Thymus (tissue), 11 donors: ENCODE measurements at regions not wholly inside any gene's neighbourhood (a gene's known extent, or its start where the extent isn't known, plus 50 kb on each side); places are given as distances from the start of the nearest gene placed in this dataset.

ENCODE experiments used
- DNase-seq, 9 donors: peaks; one replicate each; pipeline ENCODE4 v3.0.0-alpha.2; 2013; ENCODE audit warnings: low spot score in 9 of 9, low read depth in 6 of 9, missing footprints in 1 of 9
- H3K27ac ChIP-seq, 2 donors: one replicate each; pipeline ENCODE4 v1.5.1; 2013; ENCODE audit warnings: control low read depth in 1 of 2, low read depth in 1 of 2, low read length in 1 of 2, mild to moderate bottlenecking in 1 of 2, moderate library complexity in 1 of 2
- H3K27me3 ChIP-seq, 2 donors: one replicate each; pipeline ENCODE4 v1.5.1; 2013; ENCODE audit warnings: low read length in 1 of 2; ENCODE audit not compliant: control insufficient read depth in 2 of 2, insufficient read depth in 1 of 2
- H3K36me3 ChIP-seq, 2 donors: one replicate each; pipeline ENCODE4 v1.5.1; 2013; ENCODE audit warnings: low read length in 1 of 2, mild to moderate bottlenecking in 1 of 2, moderate library complexity in 1 of 2; ENCODE audit not compliant: control insufficient read depth in 2 of 2, insufficient read depth in 2 of 2
- H3K4me1 ChIP-seq, 2 donors: one replicate each; pipeline ENCODE4 v1.5.1; 2013; ENCODE audit warnings: low read length in 2 of 2; ENCODE audit not compliant: control insufficient read depth in 2 of 2, insufficient read depth in 2 of 2
- H3K4me3 ChIP-seq, 2 donors: one replicate each; pipeline ENCODE4 v1.5.1; 2013; ENCODE audit warnings: low read length in 2 of 2, control low read depth in 1 of 2, mild to moderate bottlenecking in 1 of 2
- H3K9me3 ChIP-seq, 2 donors: one replicate each; pipeline ENCODE4 v1.5.1; 2013; ENCODE audit warnings: low read length in 1 of 2, mild to moderate bottlenecking in 1 of 2; ENCODE audit not compliant: control insufficient read depth in 2 of 2, insufficient read depth in 1 of 2
- WGBS: extraction: QIAGEN DNeasy Blood & Tissue Kit; methylation state at CpG from one replicate; pipeline ENCODE4 v1.1.7; 2013; 5-methylcytosine and 5-hydroxymethylcytosine counted together
- donor health status: healthy.

DNA sequence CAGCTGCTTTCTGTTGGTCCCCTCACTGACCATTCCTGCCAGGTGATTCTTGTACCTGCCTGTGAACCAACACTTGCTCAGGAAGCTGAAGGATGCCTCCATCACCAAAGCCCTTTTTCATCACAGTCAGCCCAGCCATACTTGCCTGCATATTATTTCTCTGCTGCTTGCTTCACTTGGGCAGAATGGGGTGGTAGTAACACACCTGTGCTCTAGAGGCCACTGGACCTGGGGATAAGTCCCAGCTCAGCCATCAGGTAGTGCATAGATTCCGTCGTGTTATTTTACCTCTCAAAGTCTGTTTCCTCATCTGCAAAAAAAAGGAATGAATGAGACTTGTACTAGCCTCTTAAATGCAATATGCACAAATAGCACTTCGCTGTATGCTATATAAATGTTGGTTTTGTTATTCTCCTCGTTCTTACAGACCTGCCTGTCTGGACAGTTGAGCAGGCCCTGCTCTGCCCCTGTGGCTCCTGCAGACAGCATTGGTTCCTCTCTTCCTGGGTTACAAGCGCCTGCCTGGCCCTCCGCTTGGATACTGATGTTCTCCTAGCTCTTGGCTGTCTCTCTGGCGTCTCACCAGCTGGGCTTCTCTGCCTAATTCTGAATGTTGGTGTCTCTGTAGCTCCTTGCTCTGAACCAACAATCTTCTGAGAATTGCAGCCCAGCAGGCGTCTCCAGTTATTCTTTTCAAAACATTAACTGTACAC, 151.8 kb downstream of the UNC5CL start:
- Histone ChIP-seq H3K27ac (no peak overlapping the region), H3K4me1 (no peaks in the 10 kb centered on the region), H3K4me3 (no peak overlapping the region), H3K36me3 (no peaks in the 10 kb centered on the region), H3K27me3 (no peaks in the 10 kb centered on the region), H3K9me3 (no peaks in the 10 kb centered on the region)
- 95% methylated on average over 8 of the region's 8 CpGs for WGBS
- DNase-seq, result no peak

DNA sequence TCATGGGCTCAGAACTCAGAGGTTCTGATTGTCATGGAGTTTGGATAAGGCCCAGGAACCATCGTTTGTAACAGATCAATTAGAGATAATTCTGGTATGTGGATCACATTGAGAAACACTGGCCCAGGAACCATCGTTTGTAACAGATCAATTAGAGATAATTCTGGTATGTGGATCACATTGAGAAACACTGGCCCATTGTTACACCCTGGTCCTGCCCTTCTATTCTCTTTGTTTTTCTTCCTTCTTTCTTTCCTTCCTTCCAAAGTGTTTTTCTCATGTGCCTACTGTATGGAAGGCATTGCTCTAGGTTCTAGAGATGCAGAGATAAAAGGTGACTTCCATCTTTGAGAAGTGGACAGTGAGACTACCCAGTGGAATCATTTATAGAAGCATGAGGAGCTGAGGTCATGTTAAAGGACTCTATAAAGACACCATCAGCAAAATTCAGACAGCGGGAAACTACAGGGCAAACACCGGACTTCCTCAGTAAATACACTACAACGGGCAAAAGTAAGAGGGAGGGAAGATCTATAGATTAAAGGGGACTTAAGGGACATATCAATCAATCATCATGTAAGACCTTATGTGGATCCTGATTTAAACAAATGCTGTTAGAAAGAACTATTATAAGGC, 153.8 kb downstream of the UNC5CL start:
- H3K27ac ChIP-seq, result no peak overlapping the region
- 80% methylated on average over 5 of the region's 5 CpGs for WGBS
- no peaks in the 10 kb centered on the region for H3K27me3 ChIP-seq
- no peak for DNase-seq
- no peak overlapping the region for H3K4me3 ChIP-seq
- no peaks in the 10 kb centered on the region for H3K4me1 ChIP-seq
- no peaks in the 10 kb centered on the region for H3K36me3 ChIP-seq
- no peaks in the 10 kb centered on the region for H3K9me3 ChIP-seq

DNA sequence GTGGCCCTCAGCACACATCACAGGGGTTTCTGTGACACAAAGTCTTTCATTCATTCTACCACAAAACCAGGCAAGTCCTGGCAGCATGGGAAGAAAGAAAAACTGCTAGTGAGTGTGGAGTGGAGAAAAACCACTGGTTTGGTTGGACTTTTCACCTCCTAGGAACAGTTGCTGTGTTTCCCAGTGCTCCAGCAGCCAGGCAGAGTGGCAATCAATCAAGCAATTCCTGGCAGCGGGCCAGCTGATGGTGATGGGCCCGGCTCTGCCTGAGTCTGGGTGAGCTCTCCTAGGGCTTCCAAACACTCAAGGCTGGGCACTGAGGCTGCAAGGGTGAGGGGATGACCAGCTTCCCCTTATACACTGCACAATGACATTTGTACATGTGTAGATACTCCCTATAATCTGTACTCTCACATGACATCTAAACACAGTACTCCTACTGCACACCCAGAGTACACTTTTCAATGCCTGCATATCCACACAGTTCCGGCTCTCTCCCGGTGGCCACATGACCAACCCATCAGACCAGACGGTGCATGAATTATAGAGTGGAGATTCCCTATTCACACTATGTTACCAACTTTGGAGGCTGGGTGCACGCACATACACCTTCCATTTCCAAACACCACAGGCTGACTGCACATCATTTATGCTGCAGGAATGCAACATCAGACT, 156.6 kb downstream of the UNC5CL start:
- H3K27me3 ChIP-seq, result no peaks in the 10 kb centered on the region
- H3K27ac ChIP-seq, result no peak overlapping the region
- WGBS, result 92% methylated on average over 6 of the region's 6 CpGs
- H3K9me3 ChIP-seq, result no peaks in the 10 kb centered on the region
- H3K4me1 ChIP-seq, result no peaks in the 10 kb centered on the region
- no peaks in the 10 kb centered on the region for H3K36me3 ChIP-seq
- H3K4me3 ChIP-seq, result no peak overlapping the region
- no peak for DNase-seq

DNA sequence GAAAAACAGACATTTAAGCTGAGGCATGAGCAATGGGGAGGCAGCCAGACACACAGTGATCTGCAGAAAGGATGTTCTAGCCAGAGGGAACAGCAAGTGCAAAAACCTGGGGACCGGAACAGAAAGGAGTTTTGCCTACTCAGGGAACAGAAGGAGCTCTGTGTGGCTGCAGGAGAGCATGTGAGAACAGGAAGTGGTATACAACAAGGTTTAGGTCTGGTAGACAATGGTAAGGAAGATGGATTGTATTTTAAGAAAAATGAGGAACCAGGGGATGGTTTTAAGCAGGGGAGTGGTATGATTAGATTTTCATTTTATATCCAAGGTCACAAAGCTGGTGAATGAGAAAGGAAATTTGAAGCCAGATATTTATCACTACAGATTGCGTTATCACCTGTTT, 157.5 kb downstream of the UNC5CL start:
- DNase-seq, result no peak
- 42% methylated on average over 2 of the region's 2 CpGs for WGBS
- Histone ChIP-seq H3K36me3 (no peaks in the 10 kb centered on the region), H3K27me3 (no peaks in the 10 kb centered on the region), H3K9me3 (no peaks in the 10 kb centered on the region), H3K4me3 (no peak overlapping the region), H3K27ac (no peak overlapping the region), H3K4me1 (no peaks in the 10 kb centered on the region)

DNA sequence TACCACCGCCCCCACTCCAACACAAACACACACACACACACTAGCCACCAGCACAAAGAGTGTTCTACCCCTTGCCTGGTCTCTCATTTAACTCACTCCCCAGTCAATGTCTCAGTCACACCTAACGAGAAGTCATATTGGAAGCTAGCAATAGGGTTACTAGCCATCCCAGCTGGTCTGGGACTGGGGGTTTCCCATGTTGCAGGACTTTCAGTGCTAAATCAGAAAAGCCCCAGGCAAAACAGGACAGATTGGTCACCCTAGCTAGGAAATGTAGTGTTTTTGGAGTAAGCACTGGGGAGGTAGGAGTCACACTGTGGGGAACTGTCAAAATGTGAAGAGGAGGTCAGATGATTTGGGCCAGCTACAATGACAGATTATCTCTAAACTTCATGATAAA, 158.1 kb downstream of the UNC5CL start:
- whole genome bisulfite sequencing, result 93% methylated on average over 2 of the region's 2 CpGs
- H3K27ac ChIP-seq, result no peak overlapping the region
- DNase-seq, result no peak

DNA sequence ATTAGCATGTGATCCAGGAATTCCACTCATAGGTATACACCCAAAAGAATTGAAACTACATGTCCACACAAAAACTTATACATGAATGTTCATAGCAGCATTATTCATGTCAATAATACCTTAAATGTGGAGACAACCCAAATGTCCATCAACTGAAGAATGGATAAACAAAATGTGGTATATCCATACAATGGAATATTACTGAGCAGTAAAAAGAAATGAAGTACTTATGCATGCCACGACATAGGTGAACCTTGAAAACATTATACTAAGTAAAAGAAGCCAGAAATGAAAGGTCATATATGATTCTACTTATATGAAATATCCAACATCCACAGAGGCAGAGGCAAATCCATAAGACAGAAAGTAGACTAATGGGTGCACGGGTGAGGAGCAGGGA, 159.9 kb downstream of the UNC5CL start:
- H3K4me1 ChIP-seq, result no peaks in the 10 kb centered on the region
- no peaks in the 10 kb centered on the region for H3K36me3 ChIP-seq
- no peak for DNase-seq
- H3K27me3 ChIP-seq, result no peaks in the 10 kb centered on the region
- H3K27ac ChIP-seq, result no peak overlapping the region
- H3K4me3 ChIP-seq, result no peak overlapping the region
- H3K9me3 ChIP-seq, result no peaks in the 10 kb centered on the region
- 96% methylated on average over 2 of the region's 2 CpGs for WGBS

More for the DNA sequence above, 158.1 kb downstream of the UNC5CL start:
- Histone ChIP-seq H3K9me3 (no peaks in the 10 kb centered on the region), H3K36me3 (no peaks in the 10 kb centered on the region), H3K27me3 (no peaks in the 10 kb centered on the region), H3K4me3 (no peak overlapping the region), H3K4me1 (no peaks in the 10 kb centered on the region)

DNA sequence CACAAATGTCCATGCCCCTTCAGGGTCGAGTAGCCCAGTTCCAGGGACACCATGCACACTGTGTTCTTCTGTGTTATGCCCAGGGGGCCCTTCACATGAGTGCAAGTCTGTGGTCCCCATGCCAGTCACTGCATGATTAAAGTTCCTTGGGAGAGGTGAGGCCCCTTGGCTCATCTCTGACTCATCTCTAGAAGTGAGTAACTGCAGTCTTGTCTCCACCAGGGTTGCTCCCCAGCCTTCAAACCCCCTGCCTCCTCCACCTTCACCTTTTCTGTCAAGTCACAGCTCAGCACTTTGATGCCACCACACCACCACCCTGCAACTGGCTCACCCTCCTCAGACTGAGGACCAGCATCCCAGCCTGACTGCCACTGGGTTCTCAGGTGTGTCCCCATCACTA, 161.7 kb downstream of the UNC5CL start:
- H3K27ac ChIP-seq, result no peak overlapping the region

DNA sequence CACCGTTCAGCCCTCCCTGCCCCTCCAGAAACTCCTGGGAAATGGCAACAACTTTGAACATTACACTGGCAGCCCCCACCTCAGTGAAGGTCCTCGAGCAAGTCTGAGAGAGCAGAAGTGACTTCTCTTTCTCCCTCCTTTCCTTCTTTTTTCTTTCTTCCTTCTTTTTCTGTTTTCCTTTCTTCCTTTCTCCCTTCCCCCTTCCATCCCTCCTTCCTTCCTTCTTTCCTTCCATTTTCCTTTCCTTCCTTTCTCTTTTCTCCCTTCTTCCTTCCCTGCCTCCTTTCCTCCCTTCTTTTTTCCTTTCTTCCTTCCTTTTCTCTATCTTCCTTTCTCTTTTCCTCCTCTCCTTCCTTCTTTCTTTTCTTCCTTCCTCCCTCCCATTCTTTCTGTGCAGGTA, 162.7 kb downstream of the UNC5CL start:
- DNase-seq, result no peak
- Histone ChIP-seq H3K4me1 (no peaks in the 10 kb centered on the region), H3K27ac (no peak overlapping the region), H3K4me3 (no peak overlapping the region), H3K27me3 (no peaks in the 10 kb centered on the region), H3K36me3 (no peaks in the 10 kb centered on the region), H3K9me3 (no peaks in the 10 kb centered on the region)
- WGBS, result 69% methylated on average over 2 of the region's 2 CpGs

More for the DNA sequence above, 161.7 kb downstream of the UNC5CL start:
- no peaks in the 10 kb centered on the region for H3K9me3 ChIP-seq
- no peak overlapping the region for H3K4me3 ChIP-seq
- no peaks in the 10 kb centered on the region for H3K27me3 ChIP-seq
- 73% methylated on average over 1 of the region's 1 CpG for WGBS
- no peaks in the 10 kb centered on the region for H3K4me1 ChIP-seq
- DNase-seq, result no peak
- no peaks in the 10 kb centered on the region for H3K36me3 ChIP-seq

DNA sequence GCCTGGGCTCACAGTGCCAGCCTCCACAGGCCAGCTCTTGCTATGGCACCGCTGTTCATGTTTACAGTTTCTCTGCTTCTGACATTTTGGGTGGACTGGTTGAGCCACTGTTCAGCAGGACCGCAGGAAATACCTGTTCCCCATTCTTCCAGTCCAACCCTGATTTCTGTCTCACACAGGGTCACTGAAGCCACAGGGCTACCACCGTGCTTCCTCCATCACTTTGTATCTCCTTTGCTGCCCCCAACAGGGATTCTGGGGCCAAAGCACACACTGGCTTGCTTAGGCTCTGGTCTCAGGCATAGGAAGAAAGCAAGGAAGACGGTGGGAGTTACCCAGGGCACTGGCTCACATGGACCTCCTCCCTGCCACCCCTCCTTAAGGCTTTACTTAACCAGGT, 164.5 kb downstream of the UNC5CL start:
- Histone ChIP-seq H3K27me3 (no peaks in the 10 kb centered on the region), H3K9me3 (no peaks in the 10 kb centered on the region), H3K4me1 (no peaks in the 10 kb centered on the region), H3K4me3 (no peak overlapping the region), H3K36me3 (no peaks in the 10 kb centered on the region), H3K27ac (no peak overlapping the region)
- WGBS, result 42% methylated on average over 4 of the region's 4 CpGs
- DNase-seq, result no peak
